Naive thymus-derived CD4-positive, alpha-beta T cell (primary cell): ENCODE measurements at regions not wholly inside any gene's neighbourhood (a gene's known extent, or its start where the extent isn't known, plus 50 kb on each side); places are given as distances from the start of the nearest gene placed in this dataset.

ENCODE experiments used
- ATAC-seq: fragments of 150-1000 bp; cut with Tn5 transposase; 2 replicates; pipeline ENCODE4 v1.10.0; 2021; ENCODE audit warnings: mild to moderate bottlenecking, moderate library complexity
- CTCF ChIA-PET: fragments of 350-600 bp; sonication (Branson Sonifier 250); formaldehyde crosslinking; loops from one replicate; lab custom pipeline; 2021; ENCODE audit warnings: antibody characterized with exemption; lab: Charles Lee
- POLR2A ChIA-PET: fragments of 350-600 bp; sonication (Branson Sonifier 250); formaldehyde crosslinking; loops from one replicate; lab custom pipeline; 2021; ENCODE audit warnings: antibody characterized with exemption, inconsistent platforms; lab: Charles Lee
- DNase-seq, 9 donors: peaks; one replicate each; pipeline versions ENCODE4 v3.0.0 to v3.0.0-alpha.2; 2020 to 2022; ENCODE audit warnings: mixed read lengths in 1 of 9
- H3K27ac ChIP-seq: one replicate; pipeline ENCODE4 v1.7.0; 2013; ENCODE audit warnings: mild to moderate bottlenecking, low read depth, low read length, moderate library complexity
- H3K27me3 ChIP-seq, 2 donors: one replicate each; pipeline ENCODE4 v1.7.0; 2013; ENCODE audit warnings: low read length in 2 of 2, mild to moderate bottlenecking in 2 of 2, moderate library complexity in 2 of 2; ENCODE audit not compliant: control insufficient read depth in 2 of 2, insufficient read depth in 2 of 2
- H3K36me3 ChIP-seq, 3 experiments: 1 replicate in 2 of 3; 2 replicates in 1 of 3; pipeline ENCODE4 v1.7.0; 2013; ENCODE audit warnings: low read length in 3 of 3, mild to moderate bottlenecking in 3 of 3, moderate library complexity in 1 of 3; ENCODE audit not compliant: insufficient read depth in 3 of 3, control insufficient read depth in 2 of 3
- H3K4me1 ChIP-seq, 2 donors: one replicate each; pipeline ENCODE4 v1.7.0; 2013; ENCODE audit warnings: low read length in 2 of 2, mild to moderate bottlenecking in 2 of 2, moderate library complexity in 1 of 2; ENCODE audit not compliant: control insufficient read depth in 2 of 2, insufficient read depth in 2 of 2
- H3K4me3 ChIP-seq: 2 replicates; pipeline ENCODE4 v1.7.0; 2013; ENCODE audit warnings: mild to moderate bottlenecking, low read length
- H3K9me3 ChIP-seq, 3 experiments: 1 replicate in 2 of 3; 2 replicates in 1 of 3; pipeline ENCODE4 v1.7.0; 2013; ENCODE audit warnings: low read length in 3 of 3; ENCODE audit not compliant: control insufficient read depth in 2 of 3
- H3K27ac Mint-ChIP-seq, 9 donors: one replicate each; pipeline ENCODE4 v1.8.0; 2020 to 2022; ENCODE audit warnings: mixed read lengths in 9 of 9, mild to moderate bottlenecking in 8 of 9, moderate library complexity in 5 of 9, inconsistent platforms in 2 of 9
- H3K27me3 Mint-ChIP-seq, 5 donors: one replicate each; pipeline ENCODE4 v1.8.0; 2021 to 2022; ENCODE audit warnings: mixed read lengths in 5 of 5, mild to moderate bottlenecking in 1 of 5
- H3K36me3 Mint-ChIP-seq, 5 donors: one replicate each; pipeline ENCODE4 v1.8.0; 2020 to 2022; ENCODE audit warnings: mixed read lengths in 5 of 5, mild to moderate bottlenecking in 3 of 5, inconsistent platforms in 1 of 5
- H3K4me1 Mint-ChIP-seq, 7 donors: one replicate each; pipeline ENCODE4 v1.8.0; 2020 to 2022; ENCODE audit warnings: mixed read lengths in 7 of 7, mild to moderate bottlenecking in 3 of 7, inconsistent platforms in 1 of 7
- H3K4me3 Mint-ChIP-seq, 10 donors: one replicate each; pipeline ENCODE4 v1.8.0; 2020 to 2022; ENCODE audit warnings: mild to moderate bottlenecking in 10 of 10, mixed read lengths in 10 of 10, moderate library complexity in 6 of 10, inconsistent platforms in 2 of 10
- H3K9me3 Mint-ChIP-seq, 11 donors: one replicate each; pipeline ENCODE4 v1.8.0; 2020 to 2022; ENCODE audit warnings: mixed read lengths in 11 of 11, mild to moderate bottlenecking in 4 of 11, inconsistent platforms in 1 of 11, moderate library complexity in 1 of 11
- intact Hi-C, 2 donors: fragments of 100-400 bp; cut with micrococcal nuclease; formaldehyde crosslinking; loops; one replicate each; pipeline ENCODE4 v1.15.1; 2023

DNA sequence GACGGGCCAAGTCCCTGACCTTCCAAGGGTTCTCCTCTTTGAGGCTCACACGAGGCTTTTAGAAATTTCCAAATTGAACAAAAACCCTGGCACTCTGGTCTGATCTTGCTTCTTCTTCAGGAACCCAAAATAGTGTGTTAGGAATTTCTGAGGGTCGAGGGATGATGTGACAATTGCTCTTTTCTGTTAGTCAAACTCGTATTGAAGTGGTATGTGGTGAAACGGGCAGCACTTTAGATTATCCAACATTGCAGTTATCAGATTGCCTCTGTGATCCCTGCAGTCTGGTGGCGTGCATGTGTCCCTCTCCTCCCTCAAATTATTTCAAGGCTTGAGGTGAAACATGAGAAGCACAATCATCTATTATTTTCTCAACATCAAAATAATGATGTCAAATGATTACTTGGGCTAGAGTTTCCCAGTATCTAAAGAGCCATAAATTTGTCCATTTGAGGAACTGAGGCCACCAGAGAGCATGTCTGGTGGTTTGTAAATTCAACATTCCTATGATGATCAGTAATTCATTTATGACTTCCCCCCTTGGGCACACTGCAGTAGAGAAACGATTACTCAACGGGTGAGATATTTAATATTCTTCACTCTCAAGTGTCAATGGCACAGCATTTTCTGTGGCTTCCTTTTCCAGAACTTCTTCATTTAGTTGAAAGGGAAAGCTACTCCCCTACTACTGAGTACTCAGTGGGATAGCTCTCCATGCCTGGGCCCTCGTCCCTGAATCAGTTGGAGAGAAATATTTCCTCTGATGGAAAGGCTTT is 308.6 kb upstream of the MAP3K7 start:
- DNase-seq (no peak), ATAC-seq (no peak)
- Histone ChIP-seq H3K27me3 (no peaks in the 10 kb centered on the region), H3K4me1 (no peaks in the 10 kb centered on the region), H3K9me3 (no peaks in the 10 kb centered on the region), H3K4me3 (no peak overlapping the region), H3K27ac (no peak overlapping the region), H3K36me3 (no peaks in the 10 kb centered on the region)
- Mint-ChIP-seq H3K4me1 (no peaks in the 10 kb centered on the region), H3K27me3 (peaks cover 14 to 25% (median 15%) of the 10 kb centered on the region in 5 donors), H3K9me3 (peaks cover 0 to 1% (median 0%) of the 10 kb centered on the region in 11 donors), H3K4me3 (no peak overlapping the region), H3K36me3 (no peaks in the 10 kb centered on the region), H3K27ac (no peak overlapping the region)
- POLR2A ChIA-PET: no interaction called here
- intact Hi-C loops: no loop called here
- CTCF ChIA-PET: no interaction called here

DNA sequence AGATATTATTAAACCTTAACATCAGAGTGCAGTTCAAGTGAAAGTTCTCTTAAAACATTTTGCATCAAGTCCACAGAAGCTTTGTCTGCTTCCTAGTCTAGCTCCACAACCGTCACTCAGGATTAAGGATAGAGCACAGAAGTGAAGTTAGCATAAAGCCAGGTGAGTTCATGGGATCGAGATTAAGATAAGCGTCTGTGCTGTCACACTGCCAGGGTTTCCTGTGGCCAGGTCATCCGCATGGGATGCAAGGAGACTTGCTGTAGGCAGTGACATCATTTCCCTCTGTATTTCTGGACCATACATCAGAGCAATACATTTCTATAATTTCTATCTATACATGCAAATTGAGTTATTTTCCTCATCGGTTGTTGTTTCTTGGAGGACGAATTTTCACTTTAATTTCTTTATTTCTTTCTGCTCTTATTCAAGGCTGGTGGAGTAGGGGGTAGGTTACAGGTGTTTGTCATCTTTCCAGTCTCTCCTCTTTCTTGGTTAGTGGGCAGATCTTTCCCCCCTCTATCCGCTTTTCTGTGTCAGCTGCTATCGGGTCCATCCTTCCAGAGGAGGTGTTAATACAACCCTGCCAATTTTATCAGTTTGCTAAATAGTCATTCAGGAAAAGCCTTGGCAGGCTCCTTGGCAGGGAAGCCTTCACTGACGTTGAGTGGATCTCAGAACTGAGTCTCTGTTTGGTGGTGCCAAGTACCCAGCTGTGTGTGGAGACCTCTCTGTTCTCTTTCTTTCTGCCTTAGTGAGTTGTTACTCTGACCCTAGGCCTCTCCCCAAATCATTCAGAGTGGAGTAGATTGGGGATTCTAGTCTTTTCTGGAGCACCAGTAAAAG is 307.6 kb upstream of the MAP3K7 start:
- H3K27ac ChIP-seq: no peak overlapping the region
- no peaks in the 10 kb centered on the region for H3K27me3 ChIP-seq
- no peaks in the 10 kb centered on the region for H3K9me3 Mint-ChIP-seq
- peaks cover 14 to 31% (median 15%) of the 10 kb centered on the region in 5 donors for H3K27me3 Mint-ChIP-seq
- H3K36me3 Mint-ChIP-seq: no peaks in the 10 kb centered on the region
- no peaks in the 10 kb centered on the region for H3K9me3 ChIP-seq
- H3K4me3 ChIP-seq: no peak overlapping the region
- H3K4me3 Mint-ChIP-seq: no peak overlapping the region
- no peaks in the 10 kb centered on the region for H3K36me3 ChIP-seq
- DNase-seq (no peak), ATAC-seq (no peak)
- no peaks in the 10 kb centered on the region for H3K4me1 Mint-ChIP-seq
- intact Hi-C loops: no loop called here
- no peak overlapping the region for H3K27ac Mint-ChIP-seq
- H3K4me1 ChIP-seq: no peaks in the 10 kb centered on the region
- CTCF ChIA-PET: no interaction called here
- POLR2A ChIA-PET: no interaction called here

DNA sequence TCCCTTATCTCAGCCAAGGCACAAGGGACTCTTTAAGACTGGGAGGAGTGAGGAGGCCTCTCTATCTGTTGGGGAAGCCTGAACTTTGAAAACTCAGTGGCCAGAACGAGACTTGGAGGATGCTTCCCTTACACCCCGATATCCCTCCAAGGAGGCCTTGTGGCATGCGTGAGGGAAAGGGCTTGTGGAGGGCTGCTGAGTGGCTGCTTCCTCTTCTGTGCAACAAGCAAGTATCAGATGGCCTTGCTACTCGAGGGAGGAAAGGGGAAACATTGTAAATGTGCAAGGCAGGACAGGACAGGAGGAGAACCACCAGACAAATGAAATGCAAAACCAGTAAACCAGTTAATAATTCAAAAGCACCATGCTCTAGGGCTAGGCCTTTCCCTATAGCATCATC is 306.5 kb upstream of the MAP3K7 start:
- H3K27ac Mint-ChIP-seq: no peak overlapping the region
- H3K36me3 Mint-ChIP-seq: no peaks in the 10 kb centered on the region
- ATAC-seq (no peak), DNase-seq (no peak)
- H3K27ac ChIP-seq: no peak overlapping the region
- H3K4me3 ChIP-seq: no peak overlapping the region
- ChIA-PET POLR2A (no interaction called here), CTCF (no interaction called here)
- no peaks in the 10 kb centered on the region for H3K36me3 ChIP-seq
- no peaks in the 10 kb centered on the region for H3K4me1 Mint-ChIP-seq
- H3K4me1 ChIP-seq: no peaks in the 10 kb centered on the region
- H3K9me3 Mint-ChIP-seq: no peaks in the 10 kb centered on the region
- intact Hi-C loops: no loop called here
- no peak overlapping the region for H3K4me3 Mint-ChIP-seq
- H3K9me3 ChIP-seq: no peaks in the 10 kb centered on the region
- no peaks in the 10 kb centered on the region for H3K27me3 ChIP-seq
- H3K27me3 Mint-ChIP-seq: peaks cover 14 to 31% (median 15%) of the 10 kb centered on the region in 5 donors

DNA sequence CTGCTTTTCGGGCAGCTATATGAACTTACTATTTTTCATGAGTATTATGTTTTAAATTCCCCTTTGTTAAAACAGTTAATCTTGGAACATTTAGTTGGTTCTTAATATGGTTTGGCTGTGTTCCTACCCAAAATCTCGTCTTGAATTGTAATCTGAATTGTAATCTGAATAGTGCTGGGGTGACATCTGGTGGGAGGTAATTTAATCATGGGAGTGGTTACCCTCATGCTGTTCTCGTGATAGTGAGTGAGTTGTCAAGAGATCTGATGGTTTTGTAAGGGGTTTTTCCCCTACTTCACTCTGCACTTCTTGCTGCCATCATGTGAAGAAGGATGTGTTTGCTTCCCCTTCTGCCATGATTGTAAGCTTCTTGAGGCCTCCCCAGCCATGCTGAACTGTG is 305.4 kb upstream of the MAP3K7 start:
- no peaks in the 10 kb centered on the region for H3K36me3 Mint-ChIP-seq
- no peak overlapping the region for H3K4me3 Mint-ChIP-seq
- no peak for DNase-seq
- intact Hi-C loops: no loop called here
- no peaks in the 10 kb centered on the region for H3K4me1 ChIP-seq
- H3K9me3 ChIP-seq: no peaks in the 10 kb centered on the region
- ChIA-PET POLR2A (no interaction called here), CTCF (no interaction called here)
- no peak overlapping the region for H3K27ac Mint-ChIP-seq
- H3K4me1 Mint-ChIP-seq: no peaks in the 10 kb centered on the region
- no peaks in the 10 kb centered on the region for H3K36me3 ChIP-seq
- peaks cover 10 to 37% (median 15%) of the 10 kb centered on the region in 5 donors for H3K27me3 Mint-ChIP-seq
- H3K27ac ChIP-seq: no peak overlapping the region
- ATAC-seq: no peak
- no peaks in the 10 kb centered on the region for H3K27me3 ChIP-seq
- H3K4me3 ChIP-seq: no peak overlapping the region
- peaks cover 0 to 2% (median 0%) of the 10 kb centered on the region in 11 donors for H3K9me3 Mint-ChIP-seq

DNA sequence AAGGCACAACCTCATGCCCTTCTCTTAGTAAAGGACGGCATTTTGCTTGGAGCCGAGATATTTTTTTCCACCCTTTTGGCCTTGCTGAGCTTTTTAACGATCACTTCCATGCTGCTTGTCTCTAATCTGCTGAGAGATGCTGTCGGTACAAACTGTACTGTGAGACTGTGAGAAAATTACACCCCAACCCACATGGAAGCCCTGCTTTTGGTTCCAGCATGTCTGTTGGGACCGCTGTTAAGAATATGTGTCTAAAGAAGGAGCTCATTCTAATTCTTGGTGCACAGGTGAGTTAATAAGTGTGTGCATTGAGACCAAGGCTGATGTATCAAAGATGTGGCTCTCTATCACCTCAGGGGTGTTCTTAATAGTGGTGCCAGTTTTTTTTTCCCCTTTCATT is 304.5 kb upstream of the MAP3K7 start:
- Mint-ChIP-seq H3K9me3 (peaks cover 0 to 2% (median 0%) of the 10 kb centered on the region in 11 donors), H3K27ac (no peak overlapping the region), H3K36me3 (no peaks in the 10 kb centered on the region), H3K27me3 (peaks cover 5 to 35% (median 13%) of the 10 kb centered on the region in 5 donors), H3K4me3 (no peak overlapping the region), H3K4me1 (no peaks in the 10 kb centered on the region)
- ChIA-PET CTCF (no interaction called here), POLR2A (no interaction called here)
- H3K4me1 ChIP-seq: no peaks in the 10 kb centered on the region
- H3K27me3 ChIP-seq: no peaks in the 10 kb centered on the region
- no peaks in the 10 kb centered on the region for H3K9me3 ChIP-seq
- H3K4me3 ChIP-seq: no peak overlapping the region
- intact Hi-C loops: no loop called here
- ATAC-seq (no peak), DNase-seq (no peak)
- no peaks in the 10 kb centered on the region for H3K36me3 ChIP-seq
- no peak overlapping the region for H3K27ac ChIP-seq

DNA sequence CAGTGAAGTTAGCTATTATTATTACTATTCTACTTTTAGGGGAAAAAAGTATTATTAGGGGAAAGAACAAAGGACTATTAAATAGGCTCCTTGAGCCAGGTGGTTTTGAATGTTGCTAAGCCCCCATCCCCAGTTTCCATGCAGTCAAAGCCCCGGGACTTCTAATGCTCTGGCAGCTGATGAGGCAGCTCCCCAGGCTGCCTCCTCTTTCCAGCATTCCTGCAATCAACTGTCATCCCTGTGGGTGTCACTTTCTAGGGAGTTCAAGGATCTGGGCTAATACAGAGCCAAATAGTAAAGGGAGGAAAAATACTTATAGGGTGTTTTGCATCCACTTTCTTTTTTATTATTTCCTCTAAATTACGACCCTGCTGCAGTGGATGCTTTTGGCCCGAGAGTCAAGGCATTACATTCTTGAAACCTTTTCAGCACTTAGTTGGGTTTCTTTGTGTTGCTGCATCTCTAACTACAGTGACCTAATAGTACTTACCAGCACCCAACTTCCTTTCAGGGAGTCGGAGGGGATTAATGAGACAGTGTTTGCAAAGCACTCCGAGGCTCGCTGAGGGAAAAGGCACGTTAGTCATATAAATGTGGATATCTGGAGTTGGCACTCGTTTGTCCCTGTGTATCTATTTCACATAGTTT is 303.9 kb upstream of the MAP3K7 start:
- ATAC-seq: no peak
- H3K36me3 Mint-ChIP-seq: no peaks in the 10 kb centered on the region
- H3K27ac ChIP-seq: no peak overlapping the region
- H3K36me3 ChIP-seq: no peaks in the 10 kb centered on the region
- H3K27me3 Mint-ChIP-seq: peaks cover 3 to 37% (median 13%) of the 10 kb centered on the region in 5 donors
- H3K4me3 ChIP-seq: no peak overlapping the region
- H3K4me1 ChIP-seq: no peaks in the 10 kb centered on the region
- no peak overlapping the region for H3K27ac Mint-ChIP-seq
- ChIA-PET POLR2A (no interaction called here), CTCF (interaction anchor here (0.7 kb wide), 1 partner anchor 84 kb away, joined by 3 read pairs; no protein-coding TSS in a partner anchor)
- intact Hi-C loops: no loop called here
- no peak for DNase-seq
- H3K27me3 ChIP-seq: no peaks in the 10 kb centered on the region
- no peaks in the 10 kb centered on the region for H3K9me3 ChIP-seq
- no peaks in the 10 kb centered on the region for H3K4me1 Mint-ChIP-seq
- peaks cover 0 to 5% (median 0%) of the 10 kb centered on the region in 11 donors for H3K9me3 Mint-ChIP-seq
- H3K4me3 Mint-ChIP-seq: no peak overlapping the region
